ENCODE measurements at regions not wholly inside any gene's neighbourhood (a gene's known extent, or its start where the extent isn't known, plus 50 kb on each side); places are given as distances from the start of the nearest gene placed in this dataset.

GRCh38 chr16:50957056-50957455 is 194.0 kb downstream of the SALL1 start:
- POLR2A ChIA-PET = no interaction called here
- Mint-ChIP-seq H3K36me3 (no peaks in the 10 kb centered on the region), H3K4me1 (peaks cover 7% of the 10 kb centered on the region), H3K9me3 (no peaks in the 10 kb centered on the region), H3K27ac (no peak overlapping the region), H3K4me3 (no peak overlapping the region), H3K27me3 (ENCODE audit: low read depth) (no peaks in the 10 kb centered on the region)
- CTCF ChIA-PET = no interaction called here
- no peak for TF ChIP-seq ATF6 (CRISPR knock-in tag; IDR thresholded peaks at IDR 0.05)
- TF ChIP-seq ZNF671 (CRISPR knock-in tag; IDR thresholded peaks at IDR 0.05) = no peak
- TF ChIP-seq ZNF263 (CRISPR knock-in tag; IDR thresholded peaks at IDR 0.05; ENCODE audit: low read depth) = no peak
- TF ChIP-seq CDX4 (CRISPR knock-in tag; IDR thresholded peaks at IDR 0.05; ENCODE audit: borderline replicate concordance) = no peak
- no peak for TF ChIP-seq ZNF219 (CRISPR knock-in tag; IDR thresholded peaks at IDR 0.05; ENCODE audit: borderline replicate concordance)
- no peak for ATAC-seq
- DNase-seq (ENCODE audit: low spot score) = no peak

- Mint-ChIP-seq H3K4me3 (no peak overlapping the region), H3K27ac (no peak overlapping the region), H3K27me3 (ENCODE audit: low read depth) (no peaks in the 10 kb centered on the region), H3K36me3 (no peaks in the 10 kb centered on the region), H3K4me1 (peaks cover 7% of the 10 kb centered on the region), H3K9me3 (no peaks in the 10 kb centered on the region)
- ATAC-seq (no peak), DNase-seq (ENCODE audit: low spot score) (no peak)
- ChIA-PET POLR2A (no interaction called here), CTCF (no interaction called here)
- TF ChIP-seq MYBL2 (CRISPR knock-in tag; IDR thresholded peaks at IDR 0.05) = no peak
- TF ChIP-seq ELF4 (CRISPR knock-in tag; IDR thresholded peaks at IDR 0.05; ENCODE audit: low read depth) = no peak
- TF ChIP-seq FOXJ3 (CRISPR knock-in tag; IDR thresholded peaks at IDR 0.05; ENCODE audit: borderline replicate concordance) = no peak
- no peak for TF ChIP-seq E2F4 (CRISPR knock-in tag; IDR thresholded peaks at IDR 0.05; ENCODE audit: borderline replicate concordance, low read depth)
- TF ChIP-seq E2F5 (CRISPR knock-in tag; IDR thresholded peaks at IDR 0.05) = no peak
- TF ChIP-seq AFF4 (CRISPR knock-in tag; IDR thresholded peaks at IDR 0.05; ENCODE audit: borderline replicate concordance) = no peak
Measured at GRCh38 chr16:50956637-50957036, 194.4 kb downstream of the SALL1 start.

- ChIA-PET CTCF (no interaction called here), POLR2A (no interaction called here)
- TF ChIP-seq PREB (CRISPR knock-in tag; IDR thresholded peaks at IDR 0.05; ENCODE audit: borderline replicate concordance) (no peak), GTF2I (CRISPR knock-in tag; conservative IDR thresholded peaks at IDR 0.05) (no peak)
- DNase-seq (ENCODE audit: low spot score) (no peak), ATAC-seq (no peak)
- H3K4me3 Mint-ChIP-seq = no peak overlapping the region
- H3K27ac Mint-ChIP-seq = no peak overlapping the region
- H3K27me3 Mint-ChIP-seq (ENCODE audit: low read depth) = no peaks in the 10 kb centered on the region
- no peaks in the 10 kb centered on the region for H3K36me3 Mint-ChIP-seq
- H3K9me3 Mint-ChIP-seq = no peaks in the 10 kb centered on the region
- H3K4me1 Mint-ChIP-seq = peaks cover under 1% of the 10 kb centered on the region
Measured at GRCh38 chr16:50955311-50955710, 195.8 kb downstream of the SALL1 start.

All from WTC11 (cell line).